ENCODE measurements at regions not wholly inside any gene's neighbourhood (a gene's known extent, or its start where the extent isn't known, plus 50 kb on each side); places are given as distances from the start of the nearest gene placed in this dataset.
"Not testable (repeated sequence)": the region's sequence is repeated elsewhere in the genome, so short reads cannot be mapped to it uniquely, and the experiment has no call there.

- TF ChIP-seq ATF6 (CRISPR knock-in tag; IDR thresholded peaks at IDR 0.05); ZSCAN18 (CRISPR knock-in tag; IDR thresholded peaks at IDR 0.05); CTCF (IDR thresholded peaks at IDR 0.05); SP1 (CRISPR knock-in tag; conservative IDR thresholded peaks at IDR 0.05); SMAD3 (CRISPR knock-in tag; IDR thresholded peaks at IDR 0.05; ENCODE audit: borderline replicate concordance); ZBTB21 (CRISPR knock-in tag; IDR thresholded peaks at IDR 0.05; ENCODE audit: borderline replicate concordance); MAX (CRISPR knock-in tag; IDR thresholded peaks at IDR 0.05); FOXJ3 (CRISPR knock-in tag; IDR thresholded peaks at IDR 0.05; ENCODE audit: borderline replicate concordance); ZNF219 (CRISPR knock-in tag; IDR thresholded peaks at IDR 0.05; ENCODE audit: borderline replicate concordance); ZNF138 (CRISPR knock-in tag; conservative IDR thresholded peaks at IDR 0.05); ETV6 (CRISPR knock-in tag; IDR thresholded peaks at IDR 0.05): not testable (repeated sequence)
Measured at GRCh38 chr13:24599019-24599791, 81.0 kb upstream of the ATP12A start.
